ENCODE measurements at regions not wholly inside any gene's neighbourhood (a gene's known extent, or its start where the extent isn't known, plus 50 kb on each side); places are given as distances from the start of the nearest gene placed in this dataset.

DNA sequence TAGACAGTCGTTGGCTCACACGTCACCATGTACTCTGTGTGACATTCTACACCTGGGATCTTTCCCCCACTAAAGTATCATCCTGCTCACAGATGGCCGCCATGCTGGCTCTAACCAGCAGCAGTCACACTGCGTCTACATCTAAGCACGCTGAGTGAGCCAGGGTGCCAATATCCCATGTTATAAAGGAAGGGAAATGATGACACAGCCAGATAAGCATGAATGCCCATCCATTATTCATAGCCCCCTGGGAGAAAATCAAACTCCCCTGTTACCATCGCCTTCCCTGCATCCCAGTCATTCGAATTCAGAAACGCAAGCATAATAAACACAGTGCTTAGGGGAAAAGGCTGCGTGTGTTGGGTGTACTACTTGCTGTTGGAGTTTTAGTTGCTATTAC is 698.2 kb upstream of the AUTS2 start:
- TF ChIP-seq, protein P1, sequence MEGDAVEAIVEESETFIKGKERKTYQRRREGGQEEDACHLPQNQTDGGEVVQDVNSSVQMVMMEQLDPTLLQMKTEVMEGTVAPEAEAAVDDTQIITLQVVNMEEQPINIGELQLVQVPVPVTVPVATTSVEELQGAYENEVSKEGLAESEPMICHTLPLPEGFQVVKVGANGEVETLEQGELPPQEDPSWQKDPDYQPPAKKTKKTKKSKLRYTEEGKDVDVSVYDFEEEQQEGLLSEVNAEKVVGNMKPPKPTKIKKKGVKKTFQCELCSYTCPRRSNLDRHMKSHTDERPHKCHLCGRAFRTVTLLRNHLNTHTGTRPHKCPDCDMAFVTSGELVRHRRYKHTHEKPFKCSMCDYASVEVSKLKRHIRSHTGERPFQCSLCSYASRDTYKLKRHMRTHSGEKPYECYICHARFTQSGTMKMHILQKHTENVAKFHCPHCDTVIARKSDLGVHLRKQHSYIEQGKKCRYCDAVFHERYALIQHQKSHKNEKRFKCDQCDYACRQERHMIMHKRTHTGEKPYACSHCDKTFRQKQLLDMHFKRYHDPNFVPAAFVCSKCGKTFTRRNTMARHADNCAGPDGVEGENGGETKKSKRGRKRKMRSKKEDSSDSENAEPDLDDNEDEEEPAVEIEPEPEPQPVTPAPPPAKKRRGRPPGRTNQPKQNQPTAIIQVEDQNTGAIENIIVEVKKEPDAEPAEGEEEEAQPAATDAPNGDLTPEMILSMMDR (IDR thresholded peaks at IDR 0.05) = no peak
- TF ChIP-seq POLR2A (IDR thresholded peaks at IDR 0.05) = no peak
